H1 (cell line): ENCODE measurements at regions not wholly inside any gene's neighbourhood (a gene's known extent, or its start where the extent isn't known, plus 50 kb on each side); places are given as distances from the start of the nearest gene placed in this dataset.

Source experiments
- CTCF ChIA-PET: fragments of 300-600 bp; sonication (Branson Sonifier 250); formaldehyde crosslinking; loops from one replicate; lab custom pipeline; 2021; ENCODE audit not compliant: partially characterized antibody; lab: Charles Lee
- POLR2A ChIA-PET: fragments of 300-600 bp; sonication (Branson Sonifier 250); formaldehyde crosslinking; loops from one replicate; lab custom pipeline; 2021; ENCODE audit warnings: inconsistent platforms; ENCODE audit not compliant: partially characterized antibody; lab: Charles Lee
- DNase-seq, 2 experiments: peaks; one replicate each; pipeline versions ENCODE4 v3.0.0 to v3.0.0-alpha.2; 2010 to 2022; ENCODE audit warnings: low spot score in 2 of 2, low read depth in 1 of 2, mixed read lengths in 1 of 2
- FAIRE-seq: peaks from 2 replicates; lab custom pipeline; 2011; peaks lifted over from hg19 to GRCh38; lab: Jason Lieb, UNC
- H2AFZ ChIP-seq: 2 replicates; pipeline ENCODE4 v1.8.1; 2012; ENCODE audit warnings: low read length, inconsistent platforms
- H2AK5ac ChIP-seq: 2 replicates; pipeline ENCODE4 v1.6.1; 2013; ENCODE audit warnings: low read depth, low read length
- H2BK120ac ChIP-seq: replicated peaks from 2 replicates; pipeline ENCODE3; 2013; ENCODE audit warnings: low read depth, low read length, inconsistent platforms
- H2BK12ac ChIP-seq: 2 replicates; pipeline ENCODE4 v1.6.1; 2013; ENCODE audit warnings: low read depth, low read length
- H2BK15ac ChIP-seq: 2 replicates; pipeline ENCODE4 v1.6.1; 2013; ENCODE audit warnings: low read length
- H2BK20ac ChIP-seq: 2 replicates; pipeline ENCODE4 v1.6.1; 2013; ENCODE audit warnings: low read length
- H2BK5ac ChIP-seq: 2 replicates; pipeline ENCODE4 v1.6.1; 2013; ENCODE audit warnings: low read depth, low read length
- H3K14ac ChIP-seq: 2 replicates; pipeline ENCODE4 v1.6.1; 2013; ENCODE audit warnings: inconsistent platforms; ENCODE audit not compliant: insufficient read length
- H3K18ac ChIP-seq: 2 replicates; pipeline ENCODE4 v1.6.1; 2013; ENCODE audit warnings: low read length; ENCODE audit errors: extremely low read depth
- H3K23ac ChIP-seq: 2 replicates; pipeline ENCODE4 v1.6.1; 2013; ENCODE audit warnings: inconsistent platforms; ENCODE audit not compliant: insufficient read length
- H3K23me2 ChIP-seq: 2 replicates; pipeline ENCODE4 v1.6.1; 2013; ENCODE audit warnings: low read depth, low read length
- H3K27ac ChIP-seq: 2 replicates; pipeline ENCODE4 v1.6.1; 2011; ENCODE audit warnings: low read depth, low read length, inconsistent platforms
- H3K27me3 ChIP-seq, 4 experiments: replicated peaks in 1 of 4; 1 replicate in 1 of 4; 2 replicates in 3 of 4; pipeline versions ENCODE4 v1.6.1 to v1.8.1; 2011 to 2013; ENCODE audit warnings: low read length in 3 of 4, mild to moderate bottlenecking in 3 of 4, inconsistent platforms in 2 of 4, mixed read lengths in 2 of 4, moderate library complexity in 1 of 4; ENCODE audit not compliant: control insufficient read depth in 3 of 4, insufficient read depth in 3 of 4; ENCODE audit errors: extremely low read depth in 1 of 4
- H3K36me3 ChIP-seq, 4 experiments: 2 replicates each; pipeline versions ENCODE4 v1.6.1 to v1.8.1; 2011 to 2013; ENCODE audit warnings: mild to moderate bottlenecking in 4 of 4, low read length in 3 of 4, moderate library complexity in 2 of 4, control low read depth in 1 of 4, inconsistent platforms in 1 of 4; ENCODE audit not compliant: insufficient read depth in 4 of 4, control insufficient read depth in 2 of 4
- H3K4ac ChIP-seq: replicated peaks from 2 replicates; pipeline ENCODE3; 2013; ENCODE audit warnings: low read length, low read depth, mixed read lengths, inconsistent platforms; ENCODE audit not compliant: insufficient read length
- H3K4me1 ChIP-seq, 4 experiments: replicated peaks in 1 of 4; 1 replicate in 1 of 4; 2 replicates in 3 of 4; pipeline versions ENCODE4 v1.6.1 to v1.8.1; 2011 to 2013; ENCODE audit warnings: low read length in 3 of 4, inconsistent platforms in 2 of 4, mixed read lengths in 1 of 4; ENCODE audit not compliant: insufficient read depth in 4 of 4, control insufficient read depth in 3 of 4
- H3K4me2 ChIP-seq, 2 experiments: 2 replicates each; pipeline versions ENCODE4 v1.6.1 to v1.8.1; 2011 to 2013; ENCODE audit warnings: low read depth in 2 of 2, low read length in 2 of 2, control low read depth in 1 of 2, inconsistent platforms in 1 of 2, mild to moderate bottlenecking in 1 of 2; ENCODE audit not compliant: insufficient read depth in 1 of 2
- H3K4me3 ChIP-seq, 4 experiments: fragments of 200-600, 300-600 bp in 1 of 4; sonication (generic), shearing (Covaris generic), sonication (Bioruptor Twin) in 1 of 4; 2 replicates each; pipeline versions ENCODE4 v1.5.1 to v1.8.1; 2011 to 2016; ENCODE audit warnings: low read length in 4 of 4, low read depth in 3 of 4, control low read depth in 2 of 4, inconsistent platforms in 2 of 4, mild to moderate bottlenecking in 2 of 4, mixed read lengths in 1 of 4, moderate library complexity in 1 of 4; ENCODE audit not compliant: insufficient read depth in 2 of 4; ENCODE audit errors: extremely low read depth in 1 of 4
- H3K56ac ChIP-seq: replicated peaks from 2 replicates; pipeline ENCODE3; 2013; ENCODE audit warnings: low read depth, mild to moderate bottlenecking, mixed read lengths, low read length, inconsistent platforms; ENCODE audit not compliant: insufficient read length
- H3K79me1 ChIP-seq: 2 replicates; pipeline ENCODE4 v1.6.1; 2013; ENCODE audit warnings: low read depth, low read length, control low read depth
- H3K79me2 ChIP-seq, 2 experiments: 2 replicates each; pipeline versions ENCODE4 v1.6.1 to v1.8.1; 2012 to 2013; ENCODE audit warnings: low read length in 2 of 2, mild to moderate bottlenecking in 2 of 2, inconsistent platforms in 1 of 2; ENCODE audit not compliant: insufficient read depth in 2 of 2, control insufficient read depth in 1 of 2
- H3K9ac ChIP-seq, 4 experiments: replicated peaks in 1 of 4; 1 replicate in 1 of 4; 2 replicates in 3 of 4; pipeline versions ENCODE4 v1.6.1 to v1.8.1; 2011 to 2013; ENCODE audit warnings: low read depth in 3 of 4, low read length in 3 of 4, control low read depth in 2 of 4, mild to moderate bottlenecking in 2 of 4, moderate library complexity in 2 of 4, inconsistent platforms in 1 of 4; ENCODE audit errors: extremely low read depth in 1 of 4
- H3K9me3 ChIP-seq, 2 experiments: 2 replicates each; pipeline versions ENCODE4 v1.6.1 to v1.8.1; 2012 to 2013; ENCODE audit warnings: mild to moderate bottlenecking in 2 of 2, moderate library complexity in 2 of 2, control low read depth in 1 of 2, inconsistent platforms in 1 of 2, low read depth in 1 of 2, low read length in 1 of 2, mixed read lengths in 1 of 2; ENCODE audit not compliant: insufficient read depth in 2 of 2
- H4K20me1 ChIP-seq, 2 experiments: replicated peaks in 1 of 2; 2 replicates each; pipeline versions ENCODE3 to v1.8.1; 2011 to 2013; ENCODE audit warnings: inconsistent platforms in 2 of 2, low read length in 2 of 2, mild to moderate bottlenecking in 1 of 2; ENCODE audit not compliant: insufficient read depth in 2 of 2, control insufficient read depth in 1 of 2
- H4K5ac ChIP-seq: 2 replicates; pipeline ENCODE4 v1.6.1; 2013; ENCODE audit warnings: low read length, low read depth, mixed read lengths, inconsistent platforms; ENCODE audit not compliant: insufficient read length
- H4K8ac ChIP-seq: 2 replicates; pipeline ENCODE4 v1.8.0; 2013; ENCODE audit warnings: mild to moderate bottlenecking, moderate library complexity, low read length, inconsistent platforms; ENCODE audit not compliant: insufficient read depth; ENCODE audit errors: extremely low read depth
- H4K91ac ChIP-seq: replicated peaks from 2 replicates; pipeline ENCODE3; 2013; ENCODE audit warnings: low read length, mixed read lengths, inconsistent platforms; ENCODE audit not compliant: insufficient read length
- CEBPB ChIP-seq: IDR thresholded peaks from 2 replicates; pipeline ENCODE4 v1.6.1; 2012; ENCODE audit warnings: low read depth, low read length
- CHD2 ChIP-seq: IDR thresholded peaks from 2 replicates; pipeline ENCODE4 v1.6.1; 2012; ENCODE audit warnings: low read length, improper control_type of control experiment
- FOSL1 ChIP-seq: IDR thresholded peaks from 2 replicates; pipeline ENCODE4 v1.6.1; 2011; ENCODE audit warnings: mild to moderate bottlenecking, low read depth, low read length, moderate library complexity; ENCODE audit not compliant: insufficient read depth
- KDM1A ChIP-seq: fragments of 200-600, 300-600 bp; sonication (generic); IDR thresholded peaks from 2 replicates; pipeline ENCODE4 v1.7.1; 2016; ENCODE audit warnings: mild to moderate bottlenecking, low read length, borderline replicate concordance
- KDM4A ChIP-seq: IDR thresholded peaks from one replicate; pipeline ENCODE4 v1.7.1; 2012; ENCODE audit warnings: low read depth, mild to moderate bottlenecking, moderate library complexity, low read length, inconsistent platforms; ENCODE audit not compliant: severe bottlenecking
- MAFK ChIP-seq: IDR thresholded peaks from 2 replicates; pipeline ENCODE4 v1.6.1; 2012; ENCODE audit warnings: low read depth, mild to moderate bottlenecking, improper control_type of control experiment, low read length
- NANOG ChIP-seq: IDR thresholded peaks from 2 replicates; pipeline ENCODE4 v1.6.1; 2011; ENCODE audit warnings: low read length, low read depth, mild to moderate bottlenecking, inconsistent platforms; ENCODE audit not compliant: insufficient read depth, poor library complexity, severe bottlenecking
- PHF8 ChIP-seq: fragments of 200-600 bp; sonication (generic); conservative IDR thresholded peaks from 2 replicates; pipeline ENCODE4 v1.7.1; 2012; ENCODE audit warnings: low read depth, mild to moderate bottlenecking, inconsistent platforms, low read length, moderate library complexity
- RBBP5 ChIP-seq: IDR thresholded peaks from 2 replicates; pipeline ENCODE4 v1.7.1; 2012; ENCODE audit warnings: low read depth, mild to moderate bottlenecking, inconsistent platforms, low read length, moderate library complexity, borderline replicate concordance
- SIRT6 ChIP-seq: IDR thresholded peaks from one replicate; pipeline ENCODE4 v1.7.1; 2012; ENCODE audit warnings: low read length, inconsistent platforms
- SRF ChIP-seq: IDR thresholded peaks from 2 replicates; pipeline ENCODE4 v1.6.1; 2011; ENCODE audit warnings: mild to moderate bottlenecking, low read depth, low read length, moderate library complexity
- TAF7 ChIP-seq: optimal IDR thresholded peaks from 2 replicates; pipeline ENCODE3; 2011; ENCODE audit warnings: low read depth, mild to moderate bottlenecking, inconsistent platforms, low read length, moderate library complexity, borderline replicate concordance
- WGBS, 2 experiments: shearing (Covaris generic) in 1 of 2; methylation state at CpG; one replicate each; pipeline versions ENCODE4 v1.1.6 to v1.1.7; 2013 to 2015; ENCODE audit warnings: low lambda C conversion rate in 2 of 2, mixed read lengths in 2 of 2, inconsistent platforms in 1 of 2, low coverage in 1 of 2, missing lambda C conversion rate in 1 of 2; ENCODE audit not compliant: insufficient replicate concordance in 2 of 2, insufficient coverage in 1 of 2, insufficient read length in 1 of 2; ENCODE audit errors: extremely low coverage in 1 of 2, missing lambda C conversion rate in 1 of 2; 5-methylcytosine and 5-hydroxymethylcytosine counted together

DNA sequence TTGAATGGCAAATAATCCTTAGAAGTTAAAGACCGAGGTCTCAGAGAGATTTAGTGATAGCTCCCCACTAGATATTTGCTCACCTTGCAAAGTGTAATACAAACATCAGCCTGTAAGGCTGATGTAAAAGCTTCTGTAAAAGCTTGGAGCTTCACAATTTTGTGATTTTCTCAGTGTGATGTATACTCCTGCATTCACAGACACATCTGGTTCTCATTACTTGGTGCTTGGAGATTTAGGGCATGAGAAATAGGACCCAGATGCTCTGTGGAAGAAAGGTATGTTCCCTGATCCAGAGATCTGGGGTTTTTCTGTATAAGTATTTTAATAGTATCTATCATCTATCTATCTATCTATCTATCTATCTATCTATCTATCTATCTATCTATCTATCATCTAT lies 1664.3 kb downstream of the C4orf33 start:
- Histone ChIP-seq H3K14ac (no peak overlapping the region), H3K27me3 (no peaks in the 10 kb centered on the region), H2BK120ac (no peak overlapping the region), H3K27ac (no peak overlapping the region), H4K8ac (no peak overlapping the region), H3K9me3 (peaks cover 0 to 2% of the 10 kb centered on the region in 2 experiments; a peak in 1 of 4 replicates), H4K20me1 (no peaks in the 10 kb centered on the region), H3K18ac (no peak overlapping the region), H3K4me3 (no peak overlapping the region), H4K5ac (no peak overlapping the region), H2BK5ac (no peak overlapping the region), H3K23me2 (no peaks in the 10 kb centered on the region), H3K36me3 (0 out of 8 replicates have a peak, but pooled peaks cover 0 to 2% (median 0%) of the 10 kb centered on the region in 4 experiments), H3K23ac (no peak overlapping the region), H3K9ac (no peak overlapping the region), H2AFZ (no peak overlapping the region), H2AK5ac (no peak overlapping the region), H2BK20ac (no peak overlapping the region), H3K79me2 (no peaks in the 10 kb centered on the region; a peak in 1 of 4 replicates), H3K79me1 (no peaks in the 10 kb centered on the region), H3K4ac (no peak overlapping the region), H3K4me2 (no peak overlapping the region), H2BK12ac (no peak overlapping the region), H3K56ac (no peak overlapping the region), H4K91ac (no peak overlapping the region), H3K4me1 (no peaks in the 10 kb centered on the region), H2BK15ac (no peak overlapping the region)
- ChIA-PET CTCF (interaction anchor here (1.3 kb wide), 1 partner anchor 21 kb away, joined by 3 read pairs; no protein-coding TSS in a partner anchor), POLR2A (interaction anchor here (2.1 kb wide), 1 partner anchor 12 kb away, joined by 9 read pairs; no protein-coding TSS in a partner anchor)
- 94% methylated on average over 1 of the region's 1 CpG; no CpG with 5 or more reads in 1 of the 2 experiments for WGBS, 2 experiments
- FAIRE-seq (no peak), DNase-seq (no peak)
- TF ChIP-seq FOSL1 (no peak), KDM4A (no peak), NANOG (no peak), PHF8 (no peak), MAFK (no peak), TAF7 (no peak), CHD2 (no peak), KDM1A (no peak), SRF (no peak), CEBPB (no peak), RBBP5 (no peak), SIRT6 (no peak)
